SK-N-MC (cell line): ENCODE measurements at regions not wholly inside any gene's neighbourhood (a gene's known extent, or its start where the extent isn't known, plus 50 kb on each side); places are given as distances from the start of the nearest gene placed in this dataset.

Experiments used
- EZH2 ChIP-seq: fragments of 200-600 bp; sonication (generic); IDR thresholded peaks from one replicate; pipeline ENCODE4 v1.6.1; 2017; ENCODE audit warnings: antibody characterized with exemption
- FOXP2 ChIP-seq: optimal IDR thresholded peaks from 2 replicates; pipeline ENCODE3; 2011; ENCODE audit warnings: mild to moderate bottlenecking, moderate library complexity; ENCODE audit not compliant: insufficient read depth; ENCODE audit errors: extremely low read length, control extremely low read depth
- POLR2AphosphoS5 ChIP-seq: IDR thresholded peaks from 2 replicates; pipeline ENCODE4 v1.6.1; 2012; ENCODE audit warnings: mild to moderate bottlenecking, low read depth, low read length, borderline replicate concordance

- TF ChIP-seq POLR2AphosphoS5, result no peak
- no peak for TF ChIP-seq EZH2
- no peak for TF ChIP-seq FOXP2
Measured at GRCh38 chr2:55099878-55100820, 49.9 kb upstream of the RTN4 start.
